ENCODE measurements at regions not wholly inside any gene's neighbourhood (a gene's known extent, or its start where the extent isn't known, plus 50 kb on each side); places are given as distances from the start of the nearest gene placed in this dataset.
A peak's percentile ranks its signal among the peaks of the same experiment; 100 is the strongest.

DNA sequence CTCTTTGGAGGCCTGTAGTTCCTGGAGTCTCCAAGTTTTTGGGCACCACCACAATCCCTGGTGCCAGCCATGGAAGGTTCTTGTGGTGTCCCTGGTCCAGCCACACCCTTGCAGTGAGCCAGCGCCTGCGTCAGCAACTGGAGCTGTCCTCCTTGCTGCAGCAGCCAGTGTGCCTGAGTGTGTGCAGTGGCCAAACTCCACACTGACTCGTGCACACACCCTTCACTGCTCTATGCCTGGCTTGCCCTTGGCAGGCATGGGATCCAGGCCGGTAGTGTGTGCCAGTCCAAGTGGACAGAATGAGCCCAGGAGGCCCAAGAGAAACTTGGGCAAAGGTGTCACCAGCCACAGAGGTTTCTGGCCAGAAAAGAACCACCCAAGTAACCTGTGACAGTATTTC, 1074.0 kb downstream of the PCDH18 start:
- RAD21 ChIA-PET (ENCODE audit: unreplicated experiment), result no interaction called here
- Histone ChIP-seq H3K36me3 (ENCODE audit: control insufficient read depth in 2 of 2, insufficient read depth in 2 of 2, low read length in 1 of 2) (no peaks in the 10 kb centered on the region), H2AFZ (ENCODE audit: control insufficient read depth, low read depth, low read length) (no peak overlapping the region), H3K79me2 (ENCODE audit: control insufficient read depth, insufficient read depth, low read length) (no peaks in the 10 kb centered on the region), H3K4me3 (no peak overlapping the region), H3K27me3 (replicated peaks in 1 of 2; ENCODE audit: control insufficient read depth in 2 of 2, insufficient read depth in 2 of 2, low read length in 1 of 2) (no peaks in the 10 kb centered on the region), H3K4me1 (ENCODE audit: control insufficient read depth, insufficient read depth, low read length) (no peaks in the 10 kb centered on the region), H3K9me3 (replicated peaks; ENCODE audit: control insufficient read depth, insufficient read depth, low read length) (no peaks in the 10 kb centered on the region), H3K27ac (ENCODE audit: control insufficient read depth, insufficient read depth) (no peak overlapping the region), H4K20me1 (ENCODE audit: control insufficient read depth, insufficient read depth) (no peaks in the 10 kb centered on the region), H3K9ac (ENCODE audit: control insufficient read depth, insufficient read depth, low read length) (no peak overlapping the region), H3K4me2 (ENCODE audit: control insufficient read depth, insufficient read depth) (no peak overlapping the region)
- in situ Hi-C loops (cut with MboI) (no loop called here), intact Hi-C loops (cut with micrococcal nuclease; ENCODE audit: unreplicated experiment) (no loop called here)
- no peak for FAIRE-seq
- POLR2A ChIA-PET, result no interaction called here
- peak; percentile 25; the same call in 1 of the 3 replicates for ATAC-seq
- CTCF ChIA-PET, result no interaction called here
- BruUV-seq (replicated peaks), result no TSS peak
- SMC1A ChIA-PET (ENCODE audit: uncharacterized antibody, unreplicated experiment), result interaction anchor here (0.8 to 1.6 kb wide), 2 partner anchors 8 to 72 kb away, joined by 3 read pairs; no protein-coding TSS in a partner anchor
- 44% methylated on average over 4 of the region's 4 CpGs for WGBS (ENCODE audit: insufficient coverage, insufficient replicate concordance, low lambda C conversion rate, missing lambda C conversion rate)
- no peak for DNase-seq (ENCODE audit: low read depth, low spot score)
- TF ChIP-seq RFX5 (IDR thresholded peaks at IDR 0.05; ENCODE audit: low read depth, low read length) (no peak), RELA (IDR thresholded peaks at IDR 0.05; ENCODE audit: borderline replicate concordance, partially characterized antibody) (no peak), PAX5 (IDR thresholded peaks at IDR 0.05; ENCODE audit: borderline replicate concordance, low read depth, low read length) (no peak), STAT1 (conservative IDR thresholded peaks at IDR 0.05) (no peak), ZBED1 (IDR thresholded peaks at IDR 0.05; ENCODE audit: borderline replicate concordance) (no peak), SREBF2 (IDR thresholded peaks at IDR 0.05; ENCODE audit: low read length) (no peak), CBFB (IDR thresholded peaks at IDR 0.05; ENCODE audit: low read depth) (no peak), ZNF207 (IDR thresholded peaks at IDR 0.05; ENCODE audit: borderline replicate concordance) (no peak), IKZF2 (IDR thresholded peaks at IDR 0.05) (no peak), ZNF384 (IDR thresholded peaks at IDR 0.05; ENCODE audit: borderline replicate concordance, low read depth, low read length) (no peak), MEF2B (IDR thresholded peaks at IDR 0.05; ENCODE audit: partially characterized antibody, poor library complexity, severe bottlenecking) (no peak)
- TF ChIP-seq, protein P1, sequence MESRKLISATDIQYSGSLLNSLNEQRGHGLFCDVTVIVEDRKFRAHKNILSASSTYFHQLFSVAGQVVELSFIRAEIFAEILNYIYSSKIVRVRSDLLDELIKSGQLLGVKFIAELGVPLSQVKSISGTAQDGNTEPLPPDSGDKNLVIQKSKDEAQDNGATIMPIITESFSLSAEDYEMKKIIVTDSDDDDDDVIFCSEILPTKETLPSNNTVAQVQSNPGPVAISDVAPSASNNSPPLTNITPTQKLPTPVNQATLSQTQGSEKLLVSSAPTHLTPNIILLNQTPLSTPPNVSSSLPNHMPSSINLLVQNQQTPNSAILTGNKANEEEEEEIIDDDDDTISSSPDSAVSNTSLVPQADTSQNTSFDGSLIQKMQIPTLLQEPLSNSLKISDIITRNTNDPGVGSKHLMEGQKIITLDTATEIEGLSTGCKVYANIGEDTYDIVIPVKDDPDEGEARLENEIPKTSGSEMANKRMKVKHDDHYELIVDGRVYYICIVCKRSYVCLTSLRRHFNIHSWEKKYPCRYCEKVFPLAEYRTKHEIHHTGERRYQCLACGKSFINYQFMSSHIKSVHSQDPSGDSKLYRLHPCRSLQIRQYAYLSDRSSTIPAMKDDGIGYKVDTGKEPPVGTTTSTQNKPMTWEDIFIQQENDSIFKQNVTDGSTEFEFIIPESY (IDR thresholded peaks at IDR 0.05), result no peak
- TF ChIP-seq, protein P2, sequence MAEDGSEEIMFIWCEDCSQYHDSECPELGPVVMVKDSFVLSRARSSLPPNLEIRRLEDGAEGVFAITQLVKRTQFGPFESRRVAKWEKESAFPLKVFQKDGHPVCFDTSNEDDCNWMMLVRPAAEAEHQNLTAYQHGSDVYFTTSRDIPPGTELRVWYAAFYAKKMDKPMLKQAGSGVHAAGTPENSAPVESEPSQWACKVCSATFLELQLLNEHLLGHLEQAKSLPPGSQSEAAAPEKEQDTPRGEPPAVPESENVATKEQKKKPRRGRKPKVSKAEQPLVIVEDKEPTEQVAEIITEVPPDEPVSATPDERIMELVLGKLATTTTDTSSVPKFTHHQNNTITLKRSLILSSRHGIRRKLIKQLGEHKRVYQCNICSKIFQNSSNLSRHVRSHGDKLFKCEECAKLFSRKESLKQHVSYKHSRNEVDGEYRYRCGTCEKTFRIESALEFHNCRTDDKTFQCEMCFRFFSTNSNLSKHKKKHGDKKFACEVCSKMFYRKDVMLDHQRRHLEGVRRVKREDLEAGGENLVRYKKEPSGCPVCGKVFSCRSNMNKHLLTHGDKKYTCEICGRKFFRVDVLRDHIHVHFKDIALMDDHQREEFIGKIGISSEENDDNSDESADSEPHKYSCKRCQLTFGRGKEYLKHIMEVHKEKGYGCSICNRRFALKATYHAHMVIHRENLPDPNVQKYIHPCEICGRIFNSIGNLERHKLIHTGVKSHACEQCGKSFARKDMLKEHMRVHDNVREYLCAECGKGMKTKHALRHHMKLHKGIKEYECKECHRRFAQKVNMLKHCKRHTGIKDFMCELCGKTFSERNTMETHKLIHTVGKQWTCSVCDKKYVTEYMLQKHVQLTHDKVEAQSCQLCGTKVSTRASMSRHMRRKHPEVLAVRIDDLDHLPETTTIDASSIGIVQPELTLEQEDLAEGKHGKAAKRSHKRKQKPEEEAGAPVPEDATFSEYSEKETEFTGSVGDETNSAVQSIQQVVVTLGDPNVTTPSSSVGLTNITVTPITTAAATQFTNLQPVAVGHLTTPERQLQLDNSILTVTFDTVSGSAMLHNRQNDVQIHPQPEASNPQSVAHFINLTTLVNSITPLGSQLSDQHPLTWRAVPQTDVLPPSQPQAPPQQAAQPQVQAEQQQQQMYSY (CRISPR knock-in tag; IDR thresholded peaks at IDR 0.05), result no peak
- TF ChIP-seq, protein P3, sequence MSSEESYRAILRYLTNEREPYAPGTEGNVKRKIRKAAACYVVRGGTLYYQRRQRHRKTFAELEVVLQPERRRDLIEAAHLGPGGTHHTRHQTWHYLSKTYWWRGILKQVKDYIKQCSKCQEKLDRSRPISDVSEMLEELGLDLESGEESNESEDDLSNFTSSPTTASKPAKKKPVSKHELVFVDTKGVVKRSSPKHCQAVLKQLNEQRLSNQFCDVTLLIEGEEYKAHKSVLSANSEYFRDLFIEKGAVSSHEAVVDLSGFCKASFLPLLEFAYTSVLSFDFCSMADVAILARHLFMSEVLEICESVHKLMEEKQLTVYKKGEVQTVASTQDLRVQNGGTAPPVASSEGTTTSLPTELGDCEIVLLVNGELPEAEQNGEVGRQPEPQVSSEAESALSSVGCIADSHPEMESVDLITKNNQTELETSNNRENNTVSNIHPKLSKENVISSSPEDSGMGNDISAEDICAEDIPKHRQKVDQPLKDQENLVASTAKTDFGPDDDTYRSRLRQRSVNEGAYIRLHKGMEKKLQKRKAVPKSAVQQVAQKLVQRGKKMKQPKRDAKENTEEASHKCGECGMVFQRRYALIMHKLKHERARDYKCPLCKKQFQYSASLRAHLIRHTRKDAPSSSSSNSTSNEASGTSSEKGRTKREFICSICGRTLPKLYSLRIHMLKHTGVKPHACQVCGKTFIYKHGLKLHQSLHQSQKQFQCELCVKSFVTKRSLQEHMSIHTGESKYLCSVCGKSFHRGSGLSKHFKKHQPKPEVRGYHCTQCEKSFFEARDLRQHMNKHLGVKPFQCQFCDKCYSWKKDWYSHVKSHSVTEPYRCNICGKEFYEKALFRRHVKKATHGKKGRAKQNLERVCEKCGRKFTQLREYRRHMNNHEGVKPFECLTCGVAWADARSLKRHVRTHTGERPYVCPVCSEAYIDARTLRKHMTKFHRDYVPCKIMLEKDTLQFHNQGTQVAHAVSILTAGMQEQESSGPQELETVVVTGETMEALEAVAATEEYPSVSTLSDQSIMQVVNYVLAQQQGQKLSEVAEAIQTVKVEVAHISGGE (CRISPR knock-in tag; IDR thresholded peaks at IDR 0.05), result no peak
